Liver (tissue), 3 donors: ENCODE measurements at regions not wholly inside any gene's neighbourhood (a gene's known extent, or its start where the extent isn't known, plus 50 kb on each side); places are given as distances from the start of the nearest gene placed in this dataset.

Experiments
- CTCF ChIP-seq: fragments of 150-350 bp; IDR thresholded peaks from 2 replicates; pipeline ENCODE4 v1.5.1; 2017; ENCODE audit warnings: improper control_type of control experiment, low read depth, low read length; ENCODE audit not compliant: missing input control
- RAD21 ChIP-seq, 2 donors: IDR thresholded peaks; 2 replicates each; pipeline ENCODE4 v1.6.1; 2016; ENCODE audit warnings: antibody characterized with exemption in 2 of 2, mild to moderate bottlenecking in 2 of 2
- SP1 ChIP-seq: IDR thresholded peaks from 2 replicates; pipeline ENCODE4 v1.6.1; 2018; ENCODE audit warnings: antibody characterized with exemption, mild to moderate bottlenecking
- YY1 ChIP-seq: IDR thresholded peaks from 2 replicates; pipeline ENCODE4 v1.6.1; 2016; ENCODE audit warnings: antibody characterized with exemption, mild to moderate bottlenecking
- ZBTB33 ChIP-seq: IDR thresholded peaks from 2 replicates; pipeline ENCODE4 v1.6.1; 2016; ENCODE audit warnings: antibody characterized with exemption
- donor health status: healthy.
- donor health status: healthy.

GRCh38 chr3:76669322-76669721 is 370.6 kb upstream of the ROBO2 start:
- no peak for TF ChIP-seq RAD21 (IDR thresholded peaks at IDR 0.05)
- TF ChIP-seq CTCF, result no peak
- no peak for TF ChIP-seq SP1
- TF ChIP-seq ZBTB33, result no peak
- no peak for TF ChIP-seq YY1
